NCI-H1694 (cell line): ENCODE measurements at regions not wholly inside any gene's neighbourhood (a gene's known extent, or its start where the extent isn't known, plus 50 kb on each side); places are given as distances from the start of the nearest gene placed in this dataset.

Source experiments
- DNase-seq: peaks from one replicate; lab custom pipeline; 2025; lab: John Stamatoyannopoulos, UW

GRCh38 chr22:49586873-49587272 lies 240.8 kb downstream of the BRD1 start:
- no peak for DNase-seq

- DNase-seq, result no peak
Observed at GRCh38 chr22:49586244-49586748, 241.4 kb downstream of the BRD1 start.

GRCh38 chr22:49585461-49586243 lies 242.0 kb downstream of the BRD1 start:
- no peak for DNase-seq

GRCh38 chr22:49583886-49584505 lies 243.7 kb downstream of the BRD1 start:
- DNase-seq, result no peak

- no peak for DNase-seq
Observed at GRCh38 chr22:49583341-49583740, 244.3 kb downstream of the BRD1 start.

- DNase-seq, result no peak
Observed at GRCh38 chr22:49582678-49583077, 245.0 kb downstream of the BRD1 start.

- no peak for DNase-seq
Observed at GRCh38 chr22:49582181-49582580, 245.5 kb downstream of the BRD1 start.

GRCh38 chr22:49580024-49580423 lies 247.6 kb downstream of the BRD1 start:
- no peak for DNase-seq

- DNase-seq, result no peak
Observed at GRCh38 chr22:49577168-49578060, 250.3 kb downstream of the BRD1 start.

GRCh38 chr22:49576241-49577141 lies 251.2 kb downstream of the BRD1 start:
- DNase-seq, result no peak

- DNase-seq, result no peak
Observed at GRCh38 chr22:49575703-49576081, 252.0 kb downstream of the BRD1 start.

- no peak for DNase-seq
Observed at GRCh38 chr22:49574881-49575702, 252.6 kb downstream of the BRD1 start.

- no peak for DNase-seq
Observed at GRCh38 chr22:49574205-49574880, 253.3 kb downstream of the BRD1 start.

- no peak for DNase-seq
Observed at GRCh38 chr22:49573109-49573765, 254.4 kb downstream of the BRD1 start.

GRCh38 chr22:49571326-49571725 lies 256.3 kb downstream of the BRD1 start:
- DNase-seq, result no peak

GRCh38 chr22:49570032-49570848 lies 257.4 kb downstream of the BRD1 start:
- DNase-seq, result no peak

GRCh38 chr22:49569286-49570031 lies 258.2 kb downstream of the BRD1 start:
- DNase-seq, result no peak

GRCh38 chr22:49568751-49569285 lies 258.9 kb downstream of the BRD1 start:
- DNase-seq, result no peak
